EH (cell line): ENCODE measurements at regions not wholly inside any gene's neighbourhood (a gene's known extent, or its start where the extent isn't known, plus 50 kb on each side); places are given as distances from the start of the nearest gene placed in this dataset.
"Not testable (repeated sequence)": the region's sequence is repeated elsewhere in the genome, so short reads cannot be mapped to it uniquely, and the experiment has no call there.

Experiments
- DNase-seq: peaks from one replicate; pipeline ENCODE4 v3.0.0-alpha.2; 2015; ENCODE audit warnings: low read depth

DNA sequence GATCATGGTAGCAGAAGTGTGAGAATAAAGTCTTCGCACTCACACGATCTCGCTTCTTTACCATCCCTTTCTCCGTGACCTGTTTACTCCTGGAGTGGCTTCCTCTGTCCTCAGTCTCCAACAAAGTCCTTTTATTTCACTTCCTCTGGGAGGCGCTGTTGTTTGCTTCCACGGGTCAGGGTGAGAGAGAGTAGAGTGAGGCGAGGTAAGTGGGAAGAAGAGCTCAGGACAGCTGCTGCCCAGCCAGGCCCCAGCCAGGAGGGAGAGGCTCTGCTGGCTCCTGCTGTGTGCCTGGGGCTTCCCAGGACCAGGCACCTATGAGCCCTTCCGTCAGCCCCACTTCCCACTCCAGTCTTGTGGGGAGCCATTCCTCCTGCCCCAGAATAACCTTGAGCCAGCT lies 242.1 kb downstream of the FGF9 start:
- DNase-seq: no peak

GRCh38 chr13:21917086-21918015 lies 246.5 kb downstream of the FGF9 start:
- no peak for DNase-seq

GRCh38 chr13:21920802-21921201 lies 249.9 kb downstream of the FGF9 start:
- not testable (repeated sequence) for DNase-seq

GRCh38 chr13:21924958-21925357 lies 254.1 kb downstream of the FGF9 start:
- no peak for DNase-seq

GRCh38 chr13:21925720-21926119 lies 254.8 kb downstream of the FGF9 start:
- no peak for DNase-seq

DNA sequence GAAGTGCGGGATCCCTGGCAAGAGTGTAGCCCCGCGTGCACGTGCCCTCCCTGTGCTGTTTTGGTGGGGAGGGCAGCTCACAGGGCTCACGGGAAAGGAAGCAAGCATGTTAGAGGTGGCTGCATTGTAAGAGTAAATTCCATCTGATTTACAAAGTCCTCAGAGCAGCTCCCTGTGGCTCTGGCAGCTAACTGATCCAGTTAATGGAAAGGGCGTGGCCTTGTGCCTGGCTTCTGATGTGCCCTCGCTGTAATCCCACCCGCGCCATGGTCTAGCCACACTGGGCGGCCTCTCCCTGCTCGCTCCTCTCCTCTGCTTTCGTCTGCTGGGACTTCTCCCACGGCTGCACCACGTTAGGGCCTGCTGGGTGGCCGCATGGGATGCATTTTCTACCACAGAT lies 258.5 kb downstream of the FGF9 start:
- no peak for DNase-seq

GRCh38 chr13:21930536-21930935 lies 259.7 kb downstream of the FGF9 start:
- DNase-seq: no peak

GRCh38 chr13:21932578-21932977 lies 261.7 kb downstream of the FGF9 start:
- DNase-seq: no peak

DNA sequence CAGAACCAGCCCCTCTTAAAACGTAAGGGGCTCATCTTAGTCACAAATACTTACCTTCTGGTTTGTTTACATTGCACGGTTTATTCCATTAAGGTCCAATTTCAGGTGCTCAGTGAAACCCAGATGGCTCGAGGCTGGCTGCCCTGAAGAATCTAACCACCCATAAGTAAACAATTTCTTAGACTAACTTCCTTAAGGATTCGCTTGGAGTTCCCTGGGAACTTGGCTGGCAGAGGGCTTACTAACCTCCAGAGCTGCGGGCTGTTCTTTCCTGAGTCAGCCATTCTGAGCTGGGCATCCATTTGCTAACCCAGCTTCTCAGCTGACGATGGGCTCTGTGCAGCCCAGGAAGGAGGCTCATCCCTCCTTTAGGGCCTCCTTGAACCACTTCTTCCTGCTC lies 262.1 kb downstream of the FGF9 start:
- DNase-seq: no peak

- no peak for DNase-seq
These were observed 263.4 kb downstream of the FGF9 start for GRCh38 chr13:21934284-21934683.

DNA sequence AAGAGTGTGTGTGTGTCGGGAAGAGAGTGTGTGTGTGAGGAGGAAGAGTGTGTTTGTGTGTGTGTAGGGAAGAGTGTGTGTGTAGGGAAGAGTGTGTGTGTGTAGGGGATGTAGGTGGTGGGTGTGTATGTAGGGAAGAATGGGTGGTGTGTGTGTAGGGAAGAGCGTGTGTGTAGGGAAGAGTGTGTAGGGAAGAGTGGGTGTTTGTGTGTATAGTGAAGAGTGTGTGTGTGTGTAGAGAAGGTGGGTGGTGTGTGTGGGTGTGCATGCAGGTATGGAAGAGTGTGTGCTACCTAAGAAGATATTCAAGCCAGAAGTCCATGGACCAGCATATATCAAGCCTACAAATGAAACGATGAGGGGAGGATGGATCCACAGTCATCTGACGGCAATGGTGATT lies 265.8 kb downstream of the FGF9 start:
- DNase-seq: no peak

DNA sequence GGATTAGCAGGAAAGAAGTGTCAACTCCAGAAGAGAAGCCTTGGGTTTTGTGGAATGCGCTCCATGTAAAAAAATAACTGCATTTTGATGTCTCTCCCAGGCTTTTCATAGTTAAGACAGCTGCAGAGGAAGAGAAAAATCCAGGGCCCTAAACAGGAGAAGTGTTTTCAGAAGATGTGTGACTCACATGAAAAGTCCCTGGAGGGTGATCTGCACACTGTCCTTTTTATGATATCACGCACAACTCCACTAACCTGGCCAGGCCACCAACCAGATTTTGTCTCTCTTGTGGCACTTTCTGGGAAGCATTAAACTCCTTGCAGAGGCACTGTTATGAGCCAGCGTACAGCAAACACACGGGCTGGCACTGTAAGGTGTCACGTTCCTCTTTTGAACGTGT lies 267.3 kb downstream of the FGF9 start:
- DNase-seq: no peak

- DNase-seq: no peak
These were observed 267.8 kb downstream of the FGF9 start for GRCh38 chr13:21938636-21939035.

DNA sequence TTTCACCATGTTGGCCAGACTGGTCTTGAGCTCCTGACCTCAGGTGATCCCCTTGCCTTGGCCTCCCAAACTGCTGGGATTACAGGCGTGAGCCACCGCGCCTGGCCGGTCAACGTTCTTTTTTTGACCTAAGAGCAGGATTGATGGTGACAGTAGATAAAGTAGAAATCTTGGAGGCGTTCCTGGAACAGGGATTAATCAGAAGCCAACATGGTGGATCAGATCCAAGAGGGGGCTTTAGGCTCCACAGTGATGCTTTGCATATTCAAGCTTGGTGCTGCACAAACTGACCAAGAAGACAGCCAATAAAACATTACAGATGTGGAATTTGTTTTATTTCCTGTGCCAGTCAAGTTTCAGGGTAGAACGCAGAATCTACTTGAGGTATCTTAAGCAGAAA lies 271.2 kb downstream of the FGF9 start:
- DNase-seq: no peak

DNA sequence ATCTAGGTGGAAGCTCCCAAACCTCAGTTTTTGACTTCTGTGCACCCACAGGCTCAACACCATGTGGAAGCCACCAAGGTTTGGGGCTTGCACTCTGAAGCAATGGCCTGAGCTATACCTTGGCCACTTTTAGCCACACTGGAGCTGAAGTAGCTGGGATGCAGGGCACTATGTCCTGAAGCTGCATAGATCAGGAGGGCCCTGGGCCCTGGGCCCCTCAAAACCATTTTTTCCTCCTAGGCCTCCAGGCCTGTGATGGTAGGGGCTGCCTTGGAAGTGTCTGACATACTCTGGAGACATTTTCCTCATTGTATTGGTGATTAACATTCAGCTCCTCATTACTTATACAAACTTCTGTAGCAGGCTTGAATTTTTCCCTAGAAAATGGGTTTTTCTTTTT lies 273.7 kb downstream of the FGF9 start:
- DNase-seq: no peak

GRCh38 chr13:21945195-21945594 lies 274.3 kb downstream of the FGF9 start:
- no peak for DNase-seq

DNA sequence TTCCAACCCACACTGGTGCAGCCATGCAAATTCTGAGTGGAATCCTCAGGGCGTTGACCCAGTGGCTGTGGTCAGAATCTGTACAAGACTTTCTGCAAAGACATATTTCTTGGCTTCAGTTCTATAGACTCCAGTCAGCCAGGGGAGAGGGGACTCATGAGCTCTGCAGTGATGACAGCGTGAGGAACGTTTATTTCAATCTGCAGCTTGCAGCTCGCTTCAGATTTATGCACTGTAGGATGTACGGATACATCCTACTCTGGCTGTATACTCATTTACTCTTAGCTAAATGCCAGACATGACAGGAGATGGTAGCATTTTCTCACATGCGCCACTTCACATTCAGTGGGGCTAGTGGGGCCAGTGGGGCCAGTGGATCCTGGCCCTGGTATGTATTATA lies 276.1 kb downstream of the FGF9 start:
- no peak for DNase-seq

GRCh38 chr13:21948769-21949474 lies 278.0 kb downstream of the FGF9 start:
- DNase-seq: no peak

- DNase-seq: no peak
These were observed 279.1 kb downstream of the FGF9 start for GRCh38 chr13:21949818-21950429.

GRCh38 chr13:21956666-21957065 lies 285.8 kb downstream of the FGF9 start:
- DNase-seq: no peak

DNA sequence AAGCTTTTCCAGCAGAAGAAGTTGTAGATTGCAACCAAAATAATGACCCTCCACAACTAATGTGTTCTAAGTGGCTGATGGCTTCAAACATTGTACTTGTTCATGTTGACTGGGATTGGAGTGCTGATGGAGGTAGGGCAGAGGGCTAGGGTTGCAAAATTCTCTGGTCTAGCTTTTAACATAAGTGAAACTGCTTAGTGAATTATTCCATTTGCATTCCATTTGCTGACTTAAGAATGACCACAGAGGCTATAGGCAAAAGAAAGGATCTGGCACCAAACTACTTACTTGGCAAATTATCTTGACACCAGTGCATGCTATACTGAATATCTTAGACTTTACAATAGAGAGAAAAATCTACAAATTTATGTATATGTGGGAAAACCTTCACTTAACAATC lies 287.0 kb downstream of the FGF9 start:
- DNase-seq: no peak

GRCh38 chr13:21960108-21960507 lies 289.2 kb downstream of the FGF9 start:
- DNase-seq: no peak

DNA sequence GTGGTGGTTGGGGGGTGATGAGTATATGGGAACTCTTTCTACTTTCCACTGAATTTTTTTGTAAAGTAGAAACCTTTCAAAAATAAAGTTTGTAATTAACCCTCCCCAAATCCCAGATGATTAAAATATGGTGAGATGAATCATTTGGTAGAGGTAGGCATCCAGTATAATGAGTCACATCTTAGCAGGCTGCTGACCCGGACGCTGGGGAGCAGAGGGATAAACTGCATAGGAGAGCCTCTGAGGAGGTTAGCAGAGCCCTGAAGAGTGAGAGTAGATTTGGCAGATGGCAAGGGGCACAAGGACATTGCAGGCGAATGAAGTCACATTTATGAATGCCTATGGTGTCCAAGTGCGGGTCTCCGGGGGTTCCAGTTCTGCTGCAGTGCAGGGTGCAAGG lies 293.8 kb downstream of the FGF9 start:
- DNase-seq: no peak
